Panc1 (cell line): ENCODE measurements at regions not wholly inside any gene's neighbourhood (a gene's known extent, or its start where the extent isn't known, plus 50 kb on each side); places are given as distances from the start of the nearest gene placed in this dataset.

Experiments used
- POLR2AphosphoS5 ChIP-seq: IDR thresholded peaks from 2 replicates; pipeline ENCODE4 v1.6.1; 2012; ENCODE audit warnings: mild to moderate bottlenecking, low read depth, low read length, moderate library complexity
- SIN3A ChIP-seq: IDR thresholded peaks from 2 replicates; pipeline ENCODE4 v1.6.1; 2012; ENCODE audit warnings: low read depth, mild to moderate bottlenecking, low read length, moderate library complexity, borderline replicate concordance; ENCODE audit not compliant: insufficient read depth
- TCF7L2 ChIP-seq: IDR thresholded peaks from 2 replicates; pipeline ENCODE4 v1.6.1; 2011; ENCODE audit warnings: mild to moderate bottlenecking, low read depth, low read length, inconsistent platforms
- TF ChIP-seq, protein P1 (sequence below), 2 experiments: IDR thresholded peaks; 2 replicates each; pipeline ENCODE4 v1.6.1; 2011 to 2012; ENCODE audit warnings: low read depth in 2 of 2, control low read depth in 1 of 2, low read length in 1 of 2, mild to moderate bottlenecking in 1 of 2, moderate library complexity in 1 of 2; ENCODE audit not compliant: insufficient read depth in 1 of 2
- TF ChIP-seq, protein P2 (sequence below): fragments of 450-650 bp; IDR thresholded peaks from 2 replicates; pipeline ENCODE4 v1.5.1; 2017; ENCODE audit warnings: mild to moderate bottlenecking

GRCh38 chr3:39641274-39641673, 168.1 kb upstream of the MYRIP start:
- TF ChIP-seq, protein P1, sequence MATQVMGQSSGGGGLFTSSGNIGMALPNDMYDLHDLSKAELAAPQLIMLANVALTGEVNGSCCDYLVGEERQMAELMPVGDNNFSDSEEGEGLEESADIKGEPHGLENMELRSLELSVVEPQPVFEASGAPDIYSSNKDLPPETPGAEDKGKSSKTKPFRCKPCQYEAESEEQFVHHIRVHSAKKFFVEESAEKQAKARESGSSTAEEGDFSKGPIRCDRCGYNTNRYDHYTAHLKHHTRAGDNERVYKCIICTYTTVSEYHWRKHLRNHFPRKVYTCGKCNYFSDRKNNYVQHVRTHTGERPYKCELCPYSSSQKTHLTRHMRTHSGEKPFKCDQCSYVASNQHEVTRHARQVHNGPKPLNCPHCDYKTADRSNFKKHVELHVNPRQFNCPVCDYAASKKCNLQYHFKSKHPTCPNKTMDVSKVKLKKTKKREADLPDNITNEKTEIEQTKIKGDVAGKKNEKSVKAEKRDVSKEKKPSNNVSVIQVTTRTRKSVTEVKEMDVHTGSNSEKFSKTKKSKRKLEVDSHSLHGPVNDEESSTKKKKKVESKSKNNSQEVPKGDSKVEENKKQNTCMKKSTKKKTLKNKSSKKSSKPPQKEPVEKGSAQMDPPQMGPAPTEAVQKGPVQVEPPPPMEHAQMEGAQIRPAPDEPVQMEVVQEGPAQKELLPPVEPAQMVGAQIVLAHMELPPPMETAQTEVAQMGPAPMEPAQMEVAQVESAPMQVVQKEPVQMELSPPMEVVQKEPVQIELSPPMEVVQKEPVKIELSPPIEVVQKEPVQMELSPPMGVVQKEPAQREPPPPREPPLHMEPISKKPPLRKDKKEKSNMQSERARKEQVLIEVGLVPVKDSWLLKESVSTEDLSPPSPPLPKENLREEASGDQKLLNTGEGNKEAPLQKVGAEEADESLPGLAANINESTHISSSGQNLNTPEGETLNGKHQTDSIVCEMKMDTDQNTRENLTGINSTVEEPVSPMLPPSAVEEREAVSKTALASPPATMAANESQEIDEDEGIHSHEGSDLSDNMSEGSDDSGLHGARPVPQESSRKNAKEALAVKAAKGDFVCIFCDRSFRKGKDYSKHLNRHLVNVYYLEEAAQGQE (IDR thresholded peaks at IDR 0.05; ENCODE audit: insufficient read depth in 1 of 2, low read depth in 2 of 2, low read length in 1 of 2): no peak
- TF ChIP-seq, protein P2, sequence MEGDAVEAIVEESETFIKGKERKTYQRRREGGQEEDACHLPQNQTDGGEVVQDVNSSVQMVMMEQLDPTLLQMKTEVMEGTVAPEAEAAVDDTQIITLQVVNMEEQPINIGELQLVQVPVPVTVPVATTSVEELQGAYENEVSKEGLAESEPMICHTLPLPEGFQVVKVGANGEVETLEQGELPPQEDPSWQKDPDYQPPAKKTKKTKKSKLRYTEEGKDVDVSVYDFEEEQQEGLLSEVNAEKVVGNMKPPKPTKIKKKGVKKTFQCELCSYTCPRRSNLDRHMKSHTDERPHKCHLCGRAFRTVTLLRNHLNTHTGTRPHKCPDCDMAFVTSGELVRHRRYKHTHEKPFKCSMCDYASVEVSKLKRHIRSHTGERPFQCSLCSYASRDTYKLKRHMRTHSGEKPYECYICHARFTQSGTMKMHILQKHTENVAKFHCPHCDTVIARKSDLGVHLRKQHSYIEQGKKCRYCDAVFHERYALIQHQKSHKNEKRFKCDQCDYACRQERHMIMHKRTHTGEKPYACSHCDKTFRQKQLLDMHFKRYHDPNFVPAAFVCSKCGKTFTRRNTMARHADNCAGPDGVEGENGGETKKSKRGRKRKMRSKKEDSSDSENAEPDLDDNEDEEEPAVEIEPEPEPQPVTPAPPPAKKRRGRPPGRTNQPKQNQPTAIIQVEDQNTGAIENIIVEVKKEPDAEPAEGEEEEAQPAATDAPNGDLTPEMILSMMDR: no peak
- TF ChIP-seq POLR2AphosphoS5 (no peak), SIN3A (no peak), TCF7L2 (no peak)
